ENCODE measurements at regions not wholly inside any gene's neighbourhood (a gene's known extent, or its start where the extent isn't known, plus 50 kb on each side); places are given as distances from the start of the nearest gene placed in this dataset.

GRCh38 chr2:150167711-150168110 is 319.8 kb downstream of the RND3 start:
- no peaks in the 10 kb centered on the region for H3K27me3 ChIP-seq (ENCODE audit: insufficient read depth, low read length)
- no peak overlapping the region for H3K4me3 ChIP-seq (ENCODE audit: low read depth, low read length)
- H3K4me1 ChIP-seq (ENCODE audit: control insufficient read depth, insufficient read depth, low read length, unreplicated experiment), result peaks cover 41% of the 10 kb centered on the region
- H2AFZ ChIP-seq (ENCODE audit: low read length, unreplicated experiment), result no peak overlapping the region
- H3K36me3 ChIP-seq (ENCODE audit: insufficient read depth, low read length), result no peaks in the 10 kb centered on the region
- H3K79me2 ChIP-seq (ENCODE audit: control insufficient read depth, insufficient read depth, low read length, unreplicated experiment), result no peaks in the 10 kb centered on the region
- peak overlapping the region; percentile 71 for H3K27ac ChIP-seq (ENCODE audit: low read depth, low read length)

- Histone ChIP-seq H3K27ac (ENCODE audit: low read depth, low read length) (peak overlapping the region; percentile 37), H3K79me2 (ENCODE audit: control insufficient read depth, insufficient read depth, low read length, unreplicated experiment) (no peaks in the 10 kb centered on the region), H3K36me3 (ENCODE audit: insufficient read depth, low read length) (no peaks in the 10 kb centered on the region), H3K4me3 (ENCODE audit: low read depth, low read length) (no peak overlapping the region), H3K27me3 (ENCODE audit: insufficient read depth, low read length) (no peaks in the 10 kb centered on the region), H3K4me1 (ENCODE audit: control insufficient read depth, insufficient read depth, low read length, unreplicated experiment) (peaks cover 41% of the 10 kb centered on the region), H2AFZ (ENCODE audit: low read length, unreplicated experiment) (peak overlapping the region; percentile 66)
Measured at GRCh38 chr2:150166313-150167051, 321.0 kb downstream of the RND3 start.

GRCh38 chr2:150165988-150166312 is 321.5 kb downstream of the RND3 start:
- H3K79me2 ChIP-seq (ENCODE audit: control insufficient read depth, insufficient read depth, low read length, unreplicated experiment), result no peaks in the 10 kb centered on the region
- H3K27ac ChIP-seq (ENCODE audit: low read depth, low read length), result peak overlapping the region; percentile 37
- peak overlapping the region; percentile 66 for H2AFZ ChIP-seq (ENCODE audit: low read length, unreplicated experiment)
- no peaks in the 10 kb centered on the region for H3K36me3 ChIP-seq (ENCODE audit: insufficient read depth, low read length)
- peaks cover 41% of the 10 kb centered on the region for H3K4me1 ChIP-seq (ENCODE audit: control insufficient read depth, insufficient read depth, low read length, unreplicated experiment)
- H3K27me3 ChIP-seq (ENCODE audit: insufficient read depth, low read length), result no peaks in the 10 kb centered on the region
- H3K4me3 ChIP-seq (ENCODE audit: low read depth, low read length), result no peak overlapping the region

GRCh38 chr2:150165442-150165841 is 322.0 kb downstream of the RND3 start:
- Histone ChIP-seq H3K27ac (ENCODE audit: low read depth, low read length) (no peak overlapping the region), H3K4me1 (ENCODE audit: control insufficient read depth, insufficient read depth, low read length, unreplicated experiment) (peaks cover 41% of the 10 kb centered on the region), H3K4me3 (ENCODE audit: low read depth, low read length) (no peak overlapping the region), H3K27me3 (ENCODE audit: insufficient read depth, low read length) (no peaks in the 10 kb centered on the region), H2AFZ (ENCODE audit: low read length, unreplicated experiment) (no peak overlapping the region), H3K36me3 (ENCODE audit: insufficient read depth, low read length) (no peaks in the 10 kb centered on the region), H3K79me2 (ENCODE audit: control insufficient read depth, insufficient read depth, low read length, unreplicated experiment) (no peaks in the 10 kb centered on the region)

- Histone ChIP-seq H2AFZ (ENCODE audit: low read length, unreplicated experiment) (no peak overlapping the region), H3K4me1 (ENCODE audit: control insufficient read depth, insufficient read depth, low read length, unreplicated experiment) (peaks cover 15% of the 10 kb centered on the region), H3K79me2 (ENCODE audit: control insufficient read depth, insufficient read depth, low read length, unreplicated experiment) (no peaks in the 10 kb centered on the region), H3K4me3 (ENCODE audit: low read depth, low read length) (no peak overlapping the region), H3K27ac (ENCODE audit: low read depth, low read length) (no peak overlapping the region), H3K27me3 (ENCODE audit: insufficient read depth, low read length) (no peaks in the 10 kb centered on the region), H3K36me3 (ENCODE audit: insufficient read depth, low read length) (no peaks in the 10 kb centered on the region)
Measured at GRCh38 chr2:150162241-150162942, 325.1 kb downstream of the RND3 start.

- Histone ChIP-seq H3K4me1 (ENCODE audit: control insufficient read depth, insufficient read depth, low read length, unreplicated experiment) (no peaks in the 10 kb centered on the region), H3K79me2 (ENCODE audit: control insufficient read depth, insufficient read depth, low read length, unreplicated experiment) (no peaks in the 10 kb centered on the region), H2AFZ (ENCODE audit: low read length, unreplicated experiment) (no peak overlapping the region), H3K4me3 (ENCODE audit: low read depth, low read length) (no peak overlapping the region), H3K27ac (ENCODE audit: low read depth, low read length) (no peak overlapping the region), H3K36me3 (ENCODE audit: insufficient read depth, low read length) (no peaks in the 10 kb centered on the region), H3K27me3 (ENCODE audit: insufficient read depth, low read length) (no peaks in the 10 kb centered on the region)
Measured at GRCh38 chr2:150160058-150160457, 327.4 kb downstream of the RND3 start.

- Histone ChIP-seq H2AFZ (ENCODE audit: low read length, unreplicated experiment) (no peak overlapping the region), H3K27me3 (ENCODE audit: insufficient read depth, low read length) (no peaks in the 10 kb centered on the region), H3K4me1 (ENCODE audit: control insufficient read depth, insufficient read depth, low read length, unreplicated experiment) (no peaks in the 10 kb centered on the region), H3K27ac (ENCODE audit: low read depth, low read length) (no peak overlapping the region), H3K4me3 (ENCODE audit: low read depth, low read length) (no peak overlapping the region), H3K36me3 (ENCODE audit: insufficient read depth, low read length) (no peaks in the 10 kb centered on the region), H3K79me2 (ENCODE audit: control insufficient read depth, insufficient read depth, low read length, unreplicated experiment) (no peaks in the 10 kb centered on the region)
Measured at GRCh38 chr2:150159300-150159699, 328.2 kb downstream of the RND3 start.

- Histone ChIP-seq H3K4me3 (ENCODE audit: low read depth, low read length) (no peak overlapping the region), H3K36me3 (ENCODE audit: insufficient read depth, low read length) (no peaks in the 10 kb centered on the region), H2AFZ (ENCODE audit: low read length, unreplicated experiment) (no peak overlapping the region), H3K79me2 (ENCODE audit: control insufficient read depth, insufficient read depth, low read length, unreplicated experiment) (no peaks in the 10 kb centered on the region), H3K27ac (ENCODE audit: low read depth, low read length) (no peak overlapping the region), H3K4me1 (ENCODE audit: control insufficient read depth, insufficient read depth, low read length, unreplicated experiment) (no peaks in the 10 kb centered on the region), H3K27me3 (ENCODE audit: insufficient read depth, low read length) (no peaks in the 10 kb centered on the region)
Measured at GRCh38 chr2:150156876-150157275, 330.6 kb downstream of the RND3 start.

- Histone ChIP-seq H3K36me3 (ENCODE audit: insufficient read depth, low read length) (no peaks in the 10 kb centered on the region), H3K4me3 (ENCODE audit: low read depth, low read length) (no peak overlapping the region), H3K79me2 (ENCODE audit: control insufficient read depth, insufficient read depth, low read length, unreplicated experiment) (no peaks in the 10 kb centered on the region), H3K4me1 (ENCODE audit: control insufficient read depth, insufficient read depth, low read length, unreplicated experiment) (no peaks in the 10 kb centered on the region), H2AFZ (ENCODE audit: low read length, unreplicated experiment) (no peak overlapping the region), H3K27ac (ENCODE audit: low read depth, low read length) (no peak overlapping the region), H3K27me3 (ENCODE audit: insufficient read depth, low read length) (no peaks in the 10 kb centered on the region)
Measured at GRCh38 chr2:150156415-150156814, 331.1 kb downstream of the RND3 start.

- H3K27me3 ChIP-seq (ENCODE audit: insufficient read depth, low read length), result no peaks in the 10 kb centered on the region
- H3K4me3 ChIP-seq (ENCODE audit: low read depth, low read length), result no peak overlapping the region
- no peak overlapping the region for H3K27ac ChIP-seq (ENCODE audit: low read depth, low read length)
- no peaks in the 10 kb centered on the region for H3K36me3 ChIP-seq (ENCODE audit: insufficient read depth, low read length)
- H2AFZ ChIP-seq (ENCODE audit: low read length, unreplicated experiment), result no peak overlapping the region
- H3K4me1 ChIP-seq (ENCODE audit: control insufficient read depth, insufficient read depth, low read length, unreplicated experiment), result no peaks in the 10 kb centered on the region
- no peaks in the 10 kb centered on the region for H3K79me2 ChIP-seq (ENCODE audit: control insufficient read depth, insufficient read depth, low read length, unreplicated experiment)
Measured at GRCh38 chr2:150154308-150154797, 333.1 kb downstream of the RND3 start.

Measured in ACC112 (cell line).